ENCODE measurements at regions not wholly inside any gene's neighbourhood (a gene's known extent, or its start where the extent isn't known, plus 50 kb on each side); places are given as distances from the start of the nearest gene placed in this dataset.

- DNase-seq = no peak
Observed at GRCh38 chr15:93152951-93153350, 63.9 kb upstream of the RGMA start.

- no peak for DNase-seq
Observed at GRCh38 chr15:93152360-93152759, 63.3 kb upstream of the RGMA start.

- no peak for DNase-seq
Observed at GRCh38 chr15:93150910-93151881, 62.2 kb upstream of the RGMA start.

- DNase-seq = no peak
Observed at GRCh38 chr15:93146601-93147000, 57.6 kb upstream of the RGMA start.

GRCh38 chr15:93146196-93146595, 57.2 kb upstream of the RGMA start:
- no peak for DNase-seq

GRCh38 chr15:93144463-93145236, 55.6 kb upstream of the RGMA start:
- no peak for DNase-seq

GRCh38 chr15:93143186-93143585, 54.2 kb upstream of the RGMA start:
- DNase-seq = no peak

GRCh38 chr15:93141371-93141794, 52.4 kb upstream of the RGMA start:
- DNase-seq = no peak

- no peak for DNase-seq
Observed at GRCh38 chr15:93139436-93139835, 50.4 kb upstream of the RGMA start.

GRCh38 chr15:93138681-93139250, 49.8 kb upstream of the RGMA start:
- DNase-seq = no peak

Measured in renal pelvis (tissue), 1 donor.